Effector memory CD8-positive, alpha-beta T cell (primary cell): ENCODE measurements at regions not wholly inside any gene's neighbourhood (a gene's known extent, or its start where the extent isn't known, plus 50 kb on each side); places are given as distances from the start of the nearest gene placed in this dataset.

Experiments
- ATAC-seq: fragments of 150-1000 bp; cut with Tn5 transposase; replicated peaks from 2 replicates; pipeline ENCODE4 v1.10.0; 2021; ENCODE audit warnings: mild to moderate bottlenecking, moderate library complexity
- DNase-seq, 3 experiments: peaks; one replicate each; pipeline ENCODE4 v3.0.0; 2021
- H3K27ac Mint-ChIP-seq, 2 donors: one replicate each; pipeline ENCODE4 v1.8.0; 2022; ENCODE audit warnings: mild to moderate bottlenecking in 2 of 2, mixed read lengths in 2 of 2, moderate library complexity in 2 of 2
- H3K27me3 Mint-ChIP-seq, 2 donors: one replicate each; pipeline ENCODE4 v1.8.0; 2022; ENCODE audit warnings: mixed read lengths in 2 of 2
- H3K36me3 Mint-ChIP-seq: one replicate; pipeline ENCODE4 v1.8.0; 2022; ENCODE audit warnings: mild to moderate bottlenecking, moderate library complexity, mixed read lengths; ENCODE audit not compliant: insufficient read depth
- H3K4me1 Mint-ChIP-seq, 2 donors: one replicate each; pipeline ENCODE4 v1.8.0; 2022; ENCODE audit warnings: low read depth in 2 of 2, mixed read lengths in 2 of 2
- H3K4me3 Mint-ChIP-seq, 2 donors: one replicate each; pipeline ENCODE4 v1.8.0; 2022; ENCODE audit warnings: mild to moderate bottlenecking in 2 of 2, mixed read lengths in 2 of 2, moderate library complexity in 2 of 2
- H3K9me3 Mint-ChIP-seq, 2 donors: one replicate each; pipeline ENCODE4 v1.8.0; 2022; ENCODE audit warnings: mixed read lengths in 2 of 2

DNA sequence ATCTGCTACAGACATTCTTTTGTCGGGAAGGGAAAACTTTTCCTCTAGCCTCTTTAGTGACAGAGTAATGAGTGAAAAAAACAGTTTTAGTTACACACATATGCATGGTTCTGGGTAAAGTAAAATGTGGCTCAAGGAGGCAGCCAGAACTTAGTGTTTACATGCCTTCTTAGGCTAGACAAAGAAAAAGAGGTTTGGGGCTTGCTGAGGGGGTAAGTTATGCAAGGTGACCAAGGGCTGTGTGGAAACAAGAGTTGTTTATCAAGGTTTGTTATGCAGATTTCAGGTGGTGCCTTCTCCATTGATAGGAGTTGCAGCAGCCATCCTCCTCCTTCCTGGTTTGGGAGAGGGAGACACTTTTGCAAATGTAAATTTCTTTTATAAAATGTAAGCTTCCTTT lies 66.5 kb upstream of the RAB3GAP2 start:
- Mint-ChIP-seq H3K9me3 (no peaks in the 10 kb centered on the region), H3K4me1 (no peaks in the 10 kb centered on the region), H3K36me3 (no peaks in the 10 kb centered on the region), H3K27ac (no peak overlapping the region), H3K4me3 (no peak overlapping the region), H3K27me3 (peaks cover 5 to 11% of the 10 kb centered on the region in 2 donors)
- no peak for ATAC-seq
- DNase-seq = no peak

DNA sequence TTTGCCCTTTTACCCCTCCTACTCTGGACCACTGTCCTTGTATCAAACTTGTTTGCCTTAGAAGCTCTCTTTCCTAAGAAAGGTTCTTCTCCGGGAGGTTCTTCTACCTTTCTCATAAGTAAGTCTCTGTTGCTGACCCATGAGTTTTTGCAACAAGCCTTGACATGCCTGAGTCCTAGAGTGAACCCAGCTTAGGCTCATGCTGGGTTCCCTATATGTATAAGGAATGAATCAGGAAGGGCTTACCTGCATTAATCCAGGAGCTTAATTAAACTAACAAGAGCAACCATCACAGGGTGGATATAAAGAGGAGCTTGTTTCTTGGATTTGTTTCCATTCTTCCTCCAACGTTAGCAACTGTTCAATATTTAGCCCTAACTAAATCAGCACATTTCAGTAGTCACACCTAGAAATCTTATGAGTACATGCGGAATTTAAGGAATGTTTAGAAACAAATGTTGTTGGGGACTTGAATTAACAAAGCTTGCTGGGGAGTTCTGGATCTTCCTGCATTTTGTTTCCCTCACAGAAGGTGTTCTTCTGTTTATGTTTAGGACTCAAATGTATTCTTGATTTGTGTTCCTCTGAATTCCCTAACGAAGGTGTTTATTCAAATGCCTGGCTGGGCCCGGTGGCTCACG lies 64.3 kb upstream of the RAB3GAP2 start:
- no peak overlapping the region for H3K27ac Mint-ChIP-seq
- no peaks in the 10 kb centered on the region for H3K9me3 Mint-ChIP-seq
- H3K27me3 Mint-ChIP-seq = peaks cover 4 to 9% of the 10 kb centered on the region in 2 donors
- H3K4me3 Mint-ChIP-seq = no peak overlapping the region
- no peak for DNase-seq
- H3K36me3 Mint-ChIP-seq = no peaks in the 10 kb centered on the region
- ATAC-seq = no peak
- H3K4me1 Mint-ChIP-seq = no peaks in the 10 kb centered on the region

DNA sequence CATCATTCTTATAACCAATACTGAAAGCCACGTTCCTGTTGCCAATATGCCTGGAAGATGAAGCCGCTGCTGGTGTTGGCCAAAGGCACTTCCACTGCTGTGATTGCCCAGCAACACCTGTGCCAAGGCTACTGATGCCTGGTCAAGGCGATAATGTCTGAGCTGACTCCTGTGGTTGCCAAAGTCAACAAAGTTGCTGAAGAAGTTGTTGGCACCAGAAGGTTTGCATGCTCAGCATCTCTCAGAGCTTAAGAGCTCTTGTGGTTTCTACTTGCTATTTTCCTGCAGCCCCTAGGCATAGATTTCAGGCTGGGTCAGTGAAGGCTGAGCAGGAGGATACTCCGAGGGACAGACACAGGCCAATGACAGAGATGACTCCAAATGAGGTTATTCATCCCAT lies 63.4 kb upstream of the RAB3GAP2 start:
- peaks cover 4 to 9% of the 10 kb centered on the region in 2 donors for H3K27me3 Mint-ChIP-seq
- no peaks in the 10 kb centered on the region for H3K9me3 Mint-ChIP-seq
- H3K4me1 Mint-ChIP-seq = no peaks in the 10 kb centered on the region
- no peak overlapping the region for H3K27ac Mint-ChIP-seq
- H3K4me3 Mint-ChIP-seq = no peak overlapping the region
- H3K36me3 Mint-ChIP-seq = no peaks in the 10 kb centered on the region
- DNase-seq (no peak), ATAC-seq (no peak)

DNA sequence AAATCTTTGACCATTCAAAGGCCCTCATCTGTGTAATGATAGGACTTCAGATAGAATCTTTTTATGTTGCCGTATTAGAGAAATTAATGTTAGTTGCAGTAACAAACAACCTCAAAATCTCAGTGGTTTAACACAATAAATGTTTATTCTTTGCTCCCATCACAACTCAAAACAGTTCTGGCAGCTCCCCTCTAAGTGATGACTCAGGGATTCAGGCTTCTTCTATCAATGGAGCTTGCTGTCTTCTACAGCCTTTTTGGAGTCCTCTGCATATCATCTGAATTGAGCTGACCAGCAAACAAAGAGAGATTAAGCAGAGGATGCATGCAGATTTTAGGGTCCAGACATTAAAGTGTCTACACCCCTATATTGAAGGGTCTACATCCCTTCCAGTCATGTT lies 59.1 kb upstream of the RAB3GAP2 start:
- DNase-seq = no peak
- no peak overlapping the region for H3K4me3 Mint-ChIP-seq
- ATAC-seq = no peak
- H3K4me1 Mint-ChIP-seq = no peaks in the 10 kb centered on the region
- no peaks in the 10 kb centered on the region for H3K9me3 Mint-ChIP-seq
- peaks cover 9 to 16% of the 10 kb centered on the region in 2 donors for H3K27me3 Mint-ChIP-seq
- H3K27ac Mint-ChIP-seq = no peak overlapping the region
- no peaks in the 10 kb centered on the region for H3K36me3 Mint-ChIP-seq

DNA sequence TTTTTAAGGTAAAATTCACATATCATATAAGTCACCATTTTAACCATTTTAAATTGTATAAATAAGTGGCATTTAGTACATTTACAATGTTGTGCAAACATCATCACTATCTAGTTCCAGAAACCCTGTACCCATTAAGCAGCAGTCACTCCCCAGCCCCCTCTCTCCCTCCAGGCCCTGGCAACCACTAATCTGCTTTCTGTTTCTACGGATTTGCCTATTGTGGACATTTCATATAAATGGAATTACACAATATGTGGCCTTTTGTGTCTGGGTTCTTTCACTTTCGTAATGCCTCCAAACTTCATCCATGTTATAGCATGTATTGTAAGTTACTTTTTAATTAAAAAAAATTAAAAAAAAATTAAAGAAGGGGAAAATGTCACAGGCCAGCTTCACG lies 58.0 kb upstream of the RAB3GAP2 start:
- no peak overlapping the region for H3K4me3 Mint-ChIP-seq
- no peaks in the 10 kb centered on the region for H3K4me1 Mint-ChIP-seq
- no peaks in the 10 kb centered on the region for H3K9me3 Mint-ChIP-seq
- no peak for DNase-seq
- no peaks in the 10 kb centered on the region for H3K36me3 Mint-ChIP-seq
- ATAC-seq = no peak
- H3K27me3 Mint-ChIP-seq = peaks cover 9 to 25% of the 10 kb centered on the region in 2 donors
- no peak overlapping the region for H3K27ac Mint-ChIP-seq

DNA sequence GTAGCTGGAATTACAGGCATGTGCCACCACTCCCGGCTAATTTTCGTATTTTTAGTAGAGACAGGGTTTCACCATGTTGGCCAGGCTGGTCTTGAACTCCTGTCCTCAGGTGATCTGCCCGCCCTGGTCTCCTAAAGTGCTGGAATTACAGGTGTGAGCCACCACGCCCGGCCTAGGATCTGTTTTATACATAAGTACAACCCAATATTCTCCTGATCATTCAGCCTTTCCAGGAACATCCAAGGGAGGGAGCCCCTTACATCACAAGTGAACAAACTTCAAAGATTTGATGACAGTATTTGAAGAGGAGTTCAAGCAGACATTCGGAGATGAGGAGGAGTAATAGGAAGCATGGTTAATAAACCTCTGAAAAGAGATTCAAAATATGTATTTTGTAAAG lies 54.9 kb upstream of the RAB3GAP2 start:
- ATAC-seq = no peak
- Mint-ChIP-seq H3K4me1 (no peaks in the 10 kb centered on the region), H3K36me3 (no peaks in the 10 kb centered on the region)

DNA sequence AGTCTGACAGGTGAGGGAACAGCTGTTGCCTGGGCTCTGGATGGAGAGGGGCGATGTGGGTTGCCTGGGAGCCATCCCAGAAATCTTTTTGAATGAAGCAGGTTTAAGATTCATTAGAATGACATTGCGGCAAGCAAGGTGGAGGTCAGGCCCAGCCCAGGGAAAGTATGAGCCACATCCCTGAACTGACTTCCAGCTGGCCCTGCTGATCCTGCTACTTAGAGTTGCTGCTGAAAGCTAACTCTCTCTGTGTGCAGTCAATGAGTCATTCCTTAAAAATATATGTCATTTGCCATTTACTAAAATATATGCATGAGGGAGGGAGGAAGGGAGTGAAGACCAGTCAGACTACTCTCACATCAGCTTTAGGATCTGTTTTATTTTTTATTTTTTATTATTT lies 54.3 kb upstream of the RAB3GAP2 start:
- DNase-seq (no peak), ATAC-seq (no peak)
- Mint-ChIP-seq H3K27ac (no peak overlapping the region), H3K4me3 (no peak overlapping the region), H3K4me1 (no peaks in the 10 kb centered on the region), H3K9me3 (no peaks in the 10 kb centered on the region), H3K36me3 (no peaks in the 10 kb centered on the region), H3K27me3 (peaks cover 32 to 36% of the 10 kb centered on the region in 2 donors)

More for the DNA sequence above, 54.9 kb upstream of the RAB3GAP2 start:
- no peak for DNase-seq
- Mint-ChIP-seq H3K4me3 (no peak overlapping the region), H3K27ac (no peak overlapping the region), H3K27me3 (peaks cover 30 to 40% of the 10 kb centered on the region in 2 donors), H3K9me3 (no peaks in the 10 kb centered on the region)

DNA sequence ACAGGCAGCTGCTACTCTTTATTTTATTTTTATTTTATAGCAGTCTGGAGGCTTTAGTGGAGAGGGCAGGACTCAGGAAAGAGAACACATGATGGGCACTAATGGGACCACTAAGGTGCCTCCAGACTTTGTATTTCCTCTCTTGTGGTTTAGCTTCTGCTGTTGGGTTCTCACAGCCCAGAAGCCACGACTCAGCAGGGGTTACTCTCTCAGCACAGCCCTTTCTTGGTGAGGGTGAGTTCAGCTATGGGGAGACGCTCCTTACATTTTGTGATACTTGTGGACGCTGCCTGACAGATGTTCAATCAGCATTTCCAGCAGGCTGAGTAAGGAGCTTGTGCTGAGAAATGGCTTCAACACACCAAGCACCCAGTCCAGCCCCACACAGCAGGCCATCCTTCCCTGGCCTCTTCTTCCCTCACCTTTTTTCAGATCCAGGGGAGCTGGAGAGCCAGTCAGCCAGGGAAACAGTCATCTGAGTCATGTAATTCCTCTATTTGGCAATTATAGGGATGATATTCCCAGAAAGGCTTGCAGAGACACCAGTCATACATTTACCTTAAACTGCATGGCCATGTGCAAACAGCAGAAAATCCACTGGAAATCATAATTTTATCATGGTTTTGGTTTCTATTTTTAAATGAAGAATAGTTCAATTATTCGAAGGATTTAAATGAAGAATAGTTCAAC lies 53.2 kb upstream of the RAB3GAP2 start:
- no peak for ATAC-seq
- peaks cover 32 to 42% of the 10 kb centered on the region in 2 donors for H3K27me3 Mint-ChIP-seq
- H3K36me3 Mint-ChIP-seq = no peaks in the 10 kb centered on the region
- no peaks in the 10 kb centered on the region for H3K9me3 Mint-ChIP-seq
- no peak overlapping the region for H3K4me3 Mint-ChIP-seq
- H3K4me1 Mint-ChIP-seq = no peaks in the 10 kb centered on the region
- DNase-seq = no peak
- H3K27ac Mint-ChIP-seq = no peak overlapping the region

DNA sequence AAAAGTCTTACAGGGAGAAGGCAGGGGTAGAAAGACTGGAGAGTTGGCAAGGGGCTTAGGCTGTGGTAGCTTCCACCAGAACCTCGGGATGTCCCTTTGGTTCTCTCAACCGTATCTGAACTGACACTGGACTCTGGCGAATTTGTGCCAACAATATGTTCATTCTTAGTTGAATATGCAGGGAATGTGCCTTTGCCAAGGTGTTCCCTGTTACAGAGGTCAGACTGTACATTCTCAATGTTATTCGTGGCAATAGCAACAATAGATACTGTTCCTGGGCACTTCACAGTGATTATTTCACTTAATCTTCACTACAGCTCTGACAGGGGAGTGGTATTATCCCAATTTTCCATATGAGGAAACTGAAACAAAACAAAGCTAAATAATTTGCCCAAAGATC lies 51.5 kb upstream of the RAB3GAP2 start:
- Mint-ChIP-seq H3K27ac (no peak overlapping the region), H3K4me3 (no peak overlapping the region), H3K36me3 (no peaks in the 10 kb centered on the region), H3K27me3 (peaks cover 34 to 40% of the 10 kb centered on the region in 2 donors), H3K4me1 (no peaks in the 10 kb centered on the region), H3K9me3 (no peaks in the 10 kb centered on the region)
- no peak for ATAC-seq
- DNase-seq = no peak

DNA sequence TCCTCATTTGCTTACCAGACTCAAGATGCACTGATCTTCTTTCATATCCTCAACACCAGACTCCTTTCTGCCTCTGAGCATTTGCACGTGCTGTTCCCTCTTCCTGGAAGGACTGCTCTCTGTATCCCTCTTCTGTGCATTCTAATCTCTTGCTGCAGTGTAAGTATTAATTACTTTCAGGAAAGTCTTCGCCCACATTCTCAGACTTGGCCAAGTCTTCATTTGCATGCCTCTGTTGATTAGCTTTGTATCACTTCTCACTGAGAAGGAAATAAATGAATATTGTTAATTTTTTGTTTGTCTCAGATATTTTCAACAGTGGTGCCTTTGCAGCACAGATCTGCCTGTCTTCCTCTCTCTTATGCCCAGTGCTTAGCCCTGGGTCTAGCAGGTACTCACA lies 50.3 kb upstream of the RAB3GAP2 start:
- Mint-ChIP-seq H3K27ac (no peak overlapping the region), H3K27me3 (peaks cover 33 to 34% of the 10 kb centered on the region in 2 donors), H3K4me1 (no peaks in the 10 kb centered on the region), H3K36me3 (no peaks in the 10 kb centered on the region), H3K4me3 (no peak overlapping the region), H3K9me3 (no peaks in the 10 kb centered on the region)
- ATAC-seq = no peak
- no peak for DNase-seq
